ENCODE measurements at regions not wholly inside any gene's neighbourhood (a gene's known extent, or its start where the extent isn't known, plus 50 kb on each side); places are given as distances from the start of the nearest gene placed in this dataset.

GRCh38 chr11:35065566-35065965 lies 73.4 kb upstream of the CD44 start:
- H3K27me3 ChIP-seq (ENCODE audit: insufficient read depth, poor library complexity, severe bottlenecking) = no peaks in the 10 kb centered on the region
- DNase-seq (ENCODE audit: low read depth in 1 of 2, low spot score in 1 of 2) = no peak
- H3K27ac ChIP-seq (replicated peaks) = no peak overlapping the region
- TF ChIP-seq SPI1 (IDR thresholded peaks at IDR 0.05; ENCODE audit: borderline replicate concordance, low read depth) (no peak), POLR2AphosphoS5 (IDR thresholded peaks at IDR 0.05; ENCODE audit: low read depth) (no peak), CTCF (IDR thresholded peaks at IDR 0.05; ENCODE audit: insufficient read depth, low read length) (no peak), REST (IDR thresholded peaks at IDR 0.05; ENCODE audit: insufficient replicate concordance, low read depth) (no peak), GABPA (IDR thresholded peaks at IDR 0.05; ENCODE audit: low read depth) (no peak)
- H3K4me3 ChIP-seq (replicated peaks; ENCODE audit: insufficient read depth, low read length) = no peak overlapping the region

DNA sequence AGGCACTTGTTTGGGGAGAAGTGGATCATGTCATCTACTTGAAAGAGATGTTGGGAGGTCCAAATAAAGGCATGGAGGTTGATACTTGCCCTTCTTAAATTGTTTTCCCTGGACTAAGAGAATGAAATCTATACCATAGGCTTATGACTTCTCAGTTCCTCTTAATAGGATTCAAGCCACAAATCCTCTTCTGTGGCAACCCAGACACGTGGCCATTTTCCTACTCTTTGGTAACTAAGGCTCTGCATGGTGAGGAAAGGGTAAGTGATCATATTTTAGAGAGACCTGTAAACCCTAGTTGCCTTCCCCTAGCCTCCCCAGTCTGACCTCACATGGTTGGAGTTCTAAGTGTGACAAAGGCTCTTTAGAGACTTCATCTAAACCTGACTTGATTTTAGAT lies 72.9 kb upstream of the CD44 start:
- Histone ChIP-seq H3K27ac (replicated peaks) (peak overlapping the region; percentile 22; the same call in 1 of the 2 replicates), H3K4me3 (replicated peaks; ENCODE audit: insufficient read depth, low read length) (no peak overlapping the region), H3K27me3 (ENCODE audit: insufficient read depth, poor library complexity, severe bottlenecking) (no peaks in the 10 kb centered on the region)
- DNase-seq (ENCODE audit: low read depth in 1 of 2, low spot score in 1 of 2) = peak in 1 of 2 experiments; percentile 58
- TF ChIP-seq SPI1 (IDR thresholded peaks at IDR 0.05; ENCODE audit: borderline replicate concordance, low read depth) (peak; percentile 74; the same call in 1 of the 2 replicates), CTCF (IDR thresholded peaks at IDR 0.05; ENCODE audit: insufficient read depth, low read length) (no peak)

DNA sequence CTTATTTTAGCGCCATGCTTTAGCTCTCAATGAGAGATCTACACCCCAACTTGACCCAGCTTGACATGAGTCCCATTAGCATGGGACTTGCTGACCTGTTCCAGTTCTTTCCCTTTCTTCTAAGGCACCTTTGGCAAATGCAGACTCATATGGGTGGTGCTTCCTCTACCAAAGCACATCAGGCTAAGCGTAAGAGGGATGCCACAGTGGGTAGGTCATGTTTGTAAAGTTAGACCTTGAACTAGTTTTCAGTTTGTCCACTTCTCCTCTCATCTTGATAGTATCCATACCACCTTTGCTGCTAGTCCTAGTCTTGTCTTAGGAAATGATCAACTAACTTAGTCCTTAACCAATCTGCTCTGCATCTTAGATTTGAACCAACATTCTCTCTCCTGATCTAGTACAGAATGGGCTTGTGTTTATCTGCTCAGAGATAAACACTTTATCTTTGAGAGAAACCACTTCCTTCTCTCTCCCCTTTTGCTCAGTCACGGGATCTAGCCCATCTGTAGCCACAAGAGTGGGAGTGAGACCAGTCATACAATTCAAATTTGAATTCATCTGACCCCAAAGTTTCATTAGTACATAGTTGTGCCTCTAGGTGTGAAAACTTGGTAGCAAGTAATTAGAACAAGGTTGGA lies 72.1 kb upstream of the CD44 start:
- DNase-seq (ENCODE audit: low read depth in 1 of 2, low spot score in 1 of 2) = peak in 1 of 2 experiments; percentile 42
- Histone ChIP-seq H3K27me3 (ENCODE audit: insufficient read depth, poor library complexity, severe bottlenecking) (no peaks in the 10 kb centered on the region), H3K27ac (replicated peaks) (0 out of 2 replicates have a peak overlapping the region, but pooled peaks have one; percentile 16), H3K4me3 (replicated peaks; ENCODE audit: insufficient read depth, low read length) (no peak overlapping the region)
- peak; percentile 40; the same call in 1 of the 2 replicates for TF ChIP-seq POLR2AphosphoS5 (IDR thresholded peaks at IDR 0.05; ENCODE audit: low read depth)
- TF ChIP-seq CTCF (IDR thresholded peaks at IDR 0.05; ENCODE audit: insufficient read depth, low read length) = no peak
- no peak for TF ChIP-seq GABPA (IDR thresholded peaks at IDR 0.05; ENCODE audit: low read depth)
- peak; percentile 47 for TF ChIP-seq SPI1 (IDR thresholded peaks at IDR 0.05; ENCODE audit: borderline replicate concordance, low read depth)

GRCh38 chr11:35071722-35072121 lies 67.2 kb upstream of the CD44 start:
- no peak for DNase-seq (ENCODE audit: low read depth in 1 of 2, low spot score in 1 of 2)
- Histone ChIP-seq H3K27me3 (ENCODE audit: insufficient read depth, poor library complexity, severe bottlenecking) (no peaks in the 10 kb centered on the region), H3K4me3 (replicated peaks; ENCODE audit: insufficient read depth, low read length) (no peak overlapping the region), H3K27ac (replicated peaks) (no peak overlapping the region)
- no peak for TF ChIP-seq REST (IDR thresholded peaks at IDR 0.05; ENCODE audit: insufficient replicate concordance, low read depth)
